ENCODE measurements at regions not wholly inside any gene's neighbourhood (a gene's known extent, or its start where the extent isn't known, plus 50 kb on each side); places are given as distances from the start of the nearest gene placed in this dataset.

GRCh38 chr2:2798337-2798736 lies 467.3 kb upstream of the MYT1L start:
- TF ChIP-seq, protein P1, sequence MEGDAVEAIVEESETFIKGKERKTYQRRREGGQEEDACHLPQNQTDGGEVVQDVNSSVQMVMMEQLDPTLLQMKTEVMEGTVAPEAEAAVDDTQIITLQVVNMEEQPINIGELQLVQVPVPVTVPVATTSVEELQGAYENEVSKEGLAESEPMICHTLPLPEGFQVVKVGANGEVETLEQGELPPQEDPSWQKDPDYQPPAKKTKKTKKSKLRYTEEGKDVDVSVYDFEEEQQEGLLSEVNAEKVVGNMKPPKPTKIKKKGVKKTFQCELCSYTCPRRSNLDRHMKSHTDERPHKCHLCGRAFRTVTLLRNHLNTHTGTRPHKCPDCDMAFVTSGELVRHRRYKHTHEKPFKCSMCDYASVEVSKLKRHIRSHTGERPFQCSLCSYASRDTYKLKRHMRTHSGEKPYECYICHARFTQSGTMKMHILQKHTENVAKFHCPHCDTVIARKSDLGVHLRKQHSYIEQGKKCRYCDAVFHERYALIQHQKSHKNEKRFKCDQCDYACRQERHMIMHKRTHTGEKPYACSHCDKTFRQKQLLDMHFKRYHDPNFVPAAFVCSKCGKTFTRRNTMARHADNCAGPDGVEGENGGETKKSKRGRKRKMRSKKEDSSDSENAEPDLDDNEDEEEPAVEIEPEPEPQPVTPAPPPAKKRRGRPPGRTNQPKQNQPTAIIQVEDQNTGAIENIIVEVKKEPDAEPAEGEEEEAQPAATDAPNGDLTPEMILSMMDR (IDR thresholded peaks at IDR 0.05; ENCODE audit: extremely low read depth, missing control alignments): no peak
- no peak for DNase-seq (ENCODE audit: low spot score)

- DNase-seq (ENCODE audit: low spot score): no peak
- TF ChIP-seq, protein P1 (IDR thresholded peaks at IDR 0.05; ENCODE audit: extremely low read depth, missing control alignments): no peak
Observed at GRCh38 chr2:2797797-2798196, 466.7 kb upstream of the MYT1L start.

GRCh38 chr2:2796207-2796606 lies 465.1 kb upstream of the MYT1L start:
- TF ChIP-seq, protein P1 (IDR thresholded peaks at IDR 0.05; ENCODE audit: extremely low read depth, missing control alignments): no peak
- DNase-seq (ENCODE audit: low spot score): no peak

GRCh38 chr2:2795438-2796091 lies 464.5 kb upstream of the MYT1L start:
- TF ChIP-seq, protein P1 (IDR thresholded peaks at IDR 0.05; ENCODE audit: extremely low read depth, missing control alignments): no peak
- DNase-seq (ENCODE audit: low spot score): no peak

- no peak for DNase-seq (ENCODE audit: low spot score)
- TF ChIP-seq, protein P1 (IDR thresholded peaks at IDR 0.05; ENCODE audit: extremely low read depth, missing control alignments): no peak
Observed at GRCh38 chr2:2793925-2794560, 463.0 kb upstream of the MYT1L start.

GRCh38 chr2:2793514-2793913 lies 462.4 kb upstream of the MYT1L start:
- TF ChIP-seq, protein P1 (IDR thresholded peaks at IDR 0.05; ENCODE audit: extremely low read depth, missing control alignments): no peak
- DNase-seq (ENCODE audit: low spot score): no peak

DNA sequence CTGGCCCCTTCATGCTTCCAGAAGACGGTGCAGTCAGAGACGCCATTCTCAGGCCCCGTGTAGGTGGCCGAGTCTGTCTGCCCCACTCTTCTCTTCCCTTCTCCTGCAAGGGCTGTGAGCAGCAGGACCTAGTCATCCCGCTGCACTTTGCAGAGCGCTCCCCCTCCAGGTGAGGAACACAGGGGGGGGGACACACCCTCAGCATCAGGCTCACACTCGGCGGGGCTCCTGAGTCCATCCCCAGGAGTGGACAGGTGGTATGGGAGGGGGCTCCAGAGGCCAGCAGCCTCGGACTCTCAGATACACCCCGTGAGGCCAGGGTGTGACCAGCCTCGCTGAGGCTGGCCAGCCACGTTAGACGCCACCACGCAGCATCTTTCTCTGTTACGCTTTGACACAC lies 460.5 kb upstream of the MYT1L start:
- DNase-seq (ENCODE audit: low spot score): no peak
- TF ChIP-seq, protein P1 (IDR thresholded peaks at IDR 0.05; ENCODE audit: extremely low read depth, missing control alignments): no peak
